ENCODE measurements at regions not wholly inside any gene's neighbourhood (a gene's known extent, or its start where the extent isn't known, plus 50 kb on each side); places are given as distances from the start of the nearest gene placed in this dataset.

DNA sequence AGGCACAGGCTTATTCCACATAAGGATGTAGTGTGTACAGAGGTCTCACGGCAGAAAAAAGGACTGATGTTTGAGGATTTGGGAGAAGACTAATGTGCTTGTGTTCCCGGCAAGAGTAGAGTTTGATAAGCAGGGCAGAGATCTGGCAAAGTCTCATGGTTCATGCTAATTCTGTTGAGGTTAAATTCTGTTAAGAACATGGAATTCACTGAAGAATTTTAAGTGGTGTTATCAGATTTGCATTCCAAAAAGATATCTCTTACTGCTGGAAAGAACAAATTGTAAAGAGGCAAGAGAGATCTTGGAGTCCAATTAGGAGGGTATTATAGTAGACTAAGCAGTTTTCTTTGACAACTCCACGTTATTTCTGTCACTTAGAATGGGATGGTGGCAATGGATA, 348.3 kb downstream of the TDRD3 start:
- H3K4me1 ChIP-seq: no peaks in the 10 kb centered on the region
- in situ Hi-C loops (cut with MboI; ENCODE audit: low sequenced_read_pairs in 4 of 4): no loop called here
- H3K9me3 ChIP-seq: no peaks in the 10 kb centered on the region
- DNase-seq: no peak
- H3K27ac ChIP-seq: no peak overlapping the region
- TF ChIP-seq, protein P1, sequence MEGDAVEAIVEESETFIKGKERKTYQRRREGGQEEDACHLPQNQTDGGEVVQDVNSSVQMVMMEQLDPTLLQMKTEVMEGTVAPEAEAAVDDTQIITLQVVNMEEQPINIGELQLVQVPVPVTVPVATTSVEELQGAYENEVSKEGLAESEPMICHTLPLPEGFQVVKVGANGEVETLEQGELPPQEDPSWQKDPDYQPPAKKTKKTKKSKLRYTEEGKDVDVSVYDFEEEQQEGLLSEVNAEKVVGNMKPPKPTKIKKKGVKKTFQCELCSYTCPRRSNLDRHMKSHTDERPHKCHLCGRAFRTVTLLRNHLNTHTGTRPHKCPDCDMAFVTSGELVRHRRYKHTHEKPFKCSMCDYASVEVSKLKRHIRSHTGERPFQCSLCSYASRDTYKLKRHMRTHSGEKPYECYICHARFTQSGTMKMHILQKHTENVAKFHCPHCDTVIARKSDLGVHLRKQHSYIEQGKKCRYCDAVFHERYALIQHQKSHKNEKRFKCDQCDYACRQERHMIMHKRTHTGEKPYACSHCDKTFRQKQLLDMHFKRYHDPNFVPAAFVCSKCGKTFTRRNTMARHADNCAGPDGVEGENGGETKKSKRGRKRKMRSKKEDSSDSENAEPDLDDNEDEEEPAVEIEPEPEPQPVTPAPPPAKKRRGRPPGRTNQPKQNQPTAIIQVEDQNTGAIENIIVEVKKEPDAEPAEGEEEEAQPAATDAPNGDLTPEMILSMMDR (IDR thresholded peaks at IDR 0.05 in 4 of 5, conservative IDR thresholded peaks at IDR 0.05 in 1 of 5): no peak
- no peak for TF ChIP-seq POLR2A (IDR thresholded peaks at IDR 0.05)
- H3K36me3 ChIP-seq: no peaks in the 10 kb centered on the region
- H3K27me3 ChIP-seq: no peaks in the 10 kb centered on the region
- no peak overlapping the region for H3K4me3 ChIP-seq
- no peak for ATAC-seq
- intact Hi-C loops (cut with DNase I; ENCODE audit: low total_unique reads): no loop called here

DNA sequence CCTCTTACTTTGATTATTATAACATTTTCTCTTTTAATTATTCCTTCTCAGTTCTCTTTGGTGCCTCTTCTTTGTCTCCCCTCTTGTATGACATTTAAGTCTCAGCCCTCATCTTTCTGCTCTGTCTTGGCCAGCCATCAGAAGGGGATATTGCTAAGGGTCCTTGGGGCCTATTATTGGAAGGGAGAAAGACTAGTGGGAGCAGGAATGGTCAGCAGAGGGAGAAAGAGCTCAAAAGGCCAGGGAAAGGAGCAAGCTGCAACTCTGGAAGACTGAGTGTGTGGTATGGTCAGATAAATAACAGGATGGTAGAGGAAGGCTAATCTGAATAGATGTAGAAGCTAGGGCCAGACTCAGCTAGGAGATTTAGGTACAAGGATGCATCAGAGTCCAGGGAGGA, 336.9 kb downstream of the TDRD3 start:
- in situ Hi-C loops (cut with MboI; ENCODE audit: low sequenced_read_pairs in 4 of 4) (no loop called here), intact Hi-C loops (cut with DNase I; ENCODE audit: low total_unique reads) (no loop called here)
- no peaks in the 10 kb centered on the region for H3K9me3 ChIP-seq
- H3K27ac ChIP-seq: no peak overlapping the region
- H3K36me3 ChIP-seq: no peaks in the 10 kb centered on the region
- H3K27me3 ChIP-seq: no peaks in the 10 kb centered on the region
- no peak overlapping the region for H3K4me3 ChIP-seq
- TF ChIP-seq POLR2A (IDR thresholded peaks at IDR 0.05): no peak
- TF ChIP-seq, protein P1 (IDR thresholded peaks at IDR 0.05 in 4 of 5, conservative IDR thresholded peaks at IDR 0.05 in 1 of 5): no peak
- ATAC-seq (no peak), DNase-seq (no peak)
- H3K4me1 ChIP-seq: no peaks in the 10 kb centered on the region

DNA sequence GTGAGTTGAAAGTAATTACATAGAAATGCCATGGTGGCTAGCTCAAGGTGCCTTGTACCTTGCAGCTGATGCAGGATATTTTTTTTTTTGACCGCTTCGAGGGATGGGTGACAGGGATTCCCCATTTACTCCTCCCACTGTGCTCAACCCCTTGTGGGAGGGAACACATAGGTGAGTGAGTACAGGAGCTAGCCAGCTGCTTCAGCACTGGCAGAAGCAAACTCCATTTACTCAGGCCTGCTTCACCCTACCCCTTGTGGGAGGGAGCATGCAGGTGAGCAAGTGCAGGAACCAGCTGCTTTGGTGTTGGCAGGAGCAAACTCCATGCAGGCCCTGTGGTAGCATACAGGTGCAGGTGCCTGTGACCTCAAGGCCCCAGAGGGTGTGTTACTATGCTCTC, 330.1 kb downstream of the TDRD3 start:
- Histone ChIP-seq H3K36me3 (no peaks in the 10 kb centered on the region), H3K4me1 (no peaks in the 10 kb centered on the region), H3K4me3 (no peak overlapping the region), H3K27ac (no peak overlapping the region), H3K27me3 (no peaks in the 10 kb centered on the region), H3K9me3 (no peaks in the 10 kb centered on the region)
- ATAC-seq (no peak), DNase-seq (no peak)
- in situ Hi-C loops (cut with MboI; ENCODE audit: low sequenced_read_pairs in 4 of 4): no loop called here
- TF ChIP-seq POLR2A (IDR thresholded peaks at IDR 0.05): no peak
- TF ChIP-seq, protein P1 (IDR thresholded peaks at IDR 0.05 in 4 of 5, conservative IDR thresholded peaks at IDR 0.05 in 1 of 5): no peak
- intact Hi-C loops (cut with DNase I; ENCODE audit: low total_unique reads): no loop called here

DNA sequence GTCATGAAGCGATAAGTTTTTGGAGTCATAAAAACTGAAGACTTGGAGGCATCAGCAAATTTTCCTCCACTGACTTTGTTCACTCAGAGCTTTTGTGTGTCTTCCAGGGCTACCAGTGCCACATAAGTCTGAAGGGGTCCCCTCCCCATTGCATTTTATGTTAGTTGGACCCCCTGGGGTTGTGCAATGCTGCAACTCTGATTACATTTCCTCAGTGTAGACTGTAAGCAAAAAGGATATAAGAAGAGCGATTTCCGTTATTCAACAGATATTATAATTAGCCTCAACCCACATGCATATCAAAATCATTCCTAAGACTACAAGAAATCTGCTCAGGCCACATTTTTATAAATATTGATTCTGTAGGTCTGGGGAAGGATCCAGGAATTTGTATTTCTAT, 324.0 kb downstream of the TDRD3 start:
- no peaks in the 10 kb centered on the region for H3K27me3 ChIP-seq
- intact Hi-C loops (cut with DNase I; ENCODE audit: low total_unique reads) (no loop called here), in situ Hi-C loops (cut with MboI; ENCODE audit: low sequenced_read_pairs in 4 of 4) (no loop called here)
- no peak for TF ChIP-seq POLR2A (IDR thresholded peaks at IDR 0.05)
- TF ChIP-seq, protein P1 (IDR thresholded peaks at IDR 0.05 in 4 of 5, conservative IDR thresholded peaks at IDR 0.05 in 1 of 5): no peak
- no peaks in the 10 kb centered on the region for H3K9me3 ChIP-seq
- DNase-seq: no peak
- ATAC-seq: no peak
- H3K4me1 ChIP-seq: no peaks in the 10 kb centered on the region
- no peak overlapping the region for H3K27ac ChIP-seq
- H3K36me3 ChIP-seq: no peaks in the 10 kb centered on the region
- H3K4me3 ChIP-seq: no peak overlapping the region

DNA sequence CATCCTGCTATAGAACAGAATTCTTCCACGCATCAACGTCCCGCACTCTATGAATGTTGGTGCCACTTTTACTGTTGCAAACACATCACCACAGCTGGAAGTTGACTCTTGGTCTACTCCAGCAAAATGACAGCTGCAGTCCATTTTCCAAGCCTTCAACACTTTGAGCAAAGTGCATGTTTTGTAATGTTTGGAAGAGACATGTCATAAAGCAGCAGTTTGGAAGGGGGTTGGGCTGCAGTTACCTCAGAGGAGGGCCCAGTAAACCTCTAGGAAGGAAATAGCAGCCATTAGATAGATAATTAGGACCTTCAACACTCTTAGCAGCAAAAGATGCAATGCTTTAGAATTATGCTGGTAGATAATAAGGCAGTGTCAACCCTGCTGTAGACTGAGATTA, 323.6 kb downstream of the TDRD3 start:
- TF ChIP-seq, protein P1 (IDR thresholded peaks at IDR 0.05 in 4 of 5, conservative IDR thresholded peaks at IDR 0.05 in 1 of 5): no peak
- TF ChIP-seq POLR2A (IDR thresholded peaks at IDR 0.05): no peak
- no peaks in the 10 kb centered on the region for H3K9me3 ChIP-seq
- in situ Hi-C loops (cut with MboI; ENCODE audit: low sequenced_read_pairs in 4 of 4): no loop called here
- intact Hi-C loops (cut with DNase I; ENCODE audit: low total_unique reads): no loop called here
- no peaks in the 10 kb centered on the region for H3K4me1 ChIP-seq
- no peaks in the 10 kb centered on the region for H3K27me3 ChIP-seq
- no peak overlapping the region for H3K27ac ChIP-seq
- no peak overlapping the region for H3K4me3 ChIP-seq
- ATAC-seq (no peak), DNase-seq (no peak)
- H3K36me3 ChIP-seq: no peaks in the 10 kb centered on the region

Data from gastrocnemius medialis (tissue), 4 donors.